ENCODE measurements at regions not wholly inside any gene's neighbourhood (a gene's known extent, or its start where the extent isn't known, plus 50 kb on each side); places are given as distances from the start of the nearest gene placed in this dataset.

DNA sequence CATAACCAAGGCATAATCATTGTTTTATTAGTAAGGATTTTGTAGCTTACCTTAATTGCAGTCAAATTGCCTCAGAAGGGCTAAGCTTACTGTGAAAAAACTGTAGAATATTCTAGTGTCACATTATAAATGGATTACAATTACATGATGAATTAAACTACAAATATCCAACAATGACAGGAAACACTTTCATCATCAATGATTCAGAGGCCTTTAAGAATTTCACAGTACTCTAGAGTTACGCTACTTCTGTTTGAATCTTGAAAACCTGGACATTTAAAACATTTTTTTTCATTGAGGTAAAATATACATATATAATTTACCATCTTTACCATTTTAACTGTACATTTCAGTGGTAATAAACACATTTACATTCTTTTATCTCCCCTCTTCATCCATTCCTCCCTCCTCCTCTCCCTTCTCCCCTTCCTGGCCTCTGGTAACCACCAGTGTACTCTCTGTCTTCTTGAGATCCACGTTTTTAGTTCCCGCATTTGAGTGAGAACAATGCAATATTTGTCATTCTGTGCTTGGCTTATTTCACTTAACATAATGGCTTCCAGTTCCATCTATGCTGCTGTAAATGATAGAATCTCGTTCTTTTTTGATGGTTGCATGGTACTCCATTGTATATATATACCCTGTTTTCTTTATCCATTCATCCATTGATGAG lies 54.7 kb downstream of the GJD2 start:
- TF ChIP-seq EZH2 (IDR thresholded peaks at IDR 0.05; ENCODE audit: borderline replicate concordance, insufficient read depth, low read depth, low read length, poor library complexity, severe bottlenecking), result no peak
- TF ChIP-seq CTCF (IDR thresholded peaks at IDR 0.05), result no peak

All from B cell (primary cell).